ENCODE measurements at regions not wholly inside any gene's neighbourhood (a gene's known extent, or its start where the extent isn't known, plus 50 kb on each side); places are given as distances from the start of the nearest gene placed in this dataset.

DNA sequence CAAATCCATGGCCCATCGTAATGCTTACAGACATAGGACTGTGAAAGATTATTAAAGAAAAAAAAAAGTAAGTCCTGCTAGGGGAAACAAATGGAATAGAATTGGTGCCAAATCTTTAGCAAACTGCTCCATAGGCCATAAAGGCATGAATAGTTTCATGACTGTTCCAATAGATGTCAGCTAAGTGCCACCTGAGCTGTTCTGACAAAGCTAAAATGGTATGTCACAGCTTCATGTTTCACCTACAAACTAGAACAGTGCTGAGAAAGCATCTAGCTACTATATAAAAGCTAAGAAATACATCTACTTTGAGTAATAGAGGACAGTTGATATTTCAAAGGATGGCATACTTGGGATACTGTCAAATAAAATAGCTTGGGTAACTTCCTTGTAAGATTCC, 771.6 kb upstream of the CA10 start:
- H3K4me2 ChIP-seq (ENCODE audit: insufficient read depth, low read length, poor library complexity, severe bottlenecking): no peak overlapping the region
- no peak overlapping the region for H4K91ac ChIP-seq (ENCODE audit: low read depth, low read length, poor library complexity)
- H2AFZ ChIP-seq (ENCODE audit: low read length): no peak overlapping the region
- H3K9me3 ChIP-seq (replicated peaks in 1 of 2; ENCODE audit: control insufficient read depth in 2 of 2, insufficient read depth in 1 of 2, low read depth in 1 of 2, low read length in 2 of 2): no peaks in the 10 kb centered on the region
- no peaks in the 10 kb centered on the region for H3K79me1 ChIP-seq (ENCODE audit: low read depth, low read length)
- no peak overlapping the region for H3K4me3 ChIP-seq (ENCODE audit: low read length in 2 of 2)
- H2BK15ac ChIP-seq (ENCODE audit: low read length): no peak overlapping the region
- no peak for DNase-seq (ENCODE audit: low spot score)
- no peak overlapping the region for H4K8ac ChIP-seq (ENCODE audit: low read depth, low read length)
- no peak overlapping the region for H3K9ac ChIP-seq (ENCODE audit: low read depth, low read length, poor library complexity)
- H3K4me1 ChIP-seq (ENCODE audit: control insufficient read depth in 2 of 2, insufficient read depth in 1 of 2, low read depth in 1 of 2, low read length in 2 of 2): no peaks in the 10 kb centered on the region
- no peak overlapping the region for H3K18ac ChIP-seq (ENCODE audit: low read length)
- no peak overlapping the region for H3K4ac ChIP-seq (ENCODE audit: low read length)
- H3K36me3 ChIP-seq (replicated peaks in 1 of 2; ENCODE audit: control insufficient read depth in 2 of 2, insufficient read depth in 2 of 2, low read length in 2 of 2): no peaks in the 10 kb centered on the region
- no peak overlapping the region for H2BK12ac ChIP-seq (ENCODE audit: low read length)
- no peak overlapping the region for H2BK5ac ChIP-seq (ENCODE audit: low read length)
- H3K23ac ChIP-seq (ENCODE audit: low read depth, low read length, poor library complexity): no peak overlapping the region
- H3K27ac ChIP-seq (replicated peaks; ENCODE audit: low read length): no peak overlapping the region
- no peaks in the 10 kb centered on the region for H3K27me3 ChIP-seq (ENCODE audit: control insufficient read depth in 3 of 3, insufficient read depth in 3 of 3, low read depth in 1 of 3, low read length in 3 of 3)
- no peak overlapping the region for H2AK5ac ChIP-seq (ENCODE audit: low read depth, low read length)
- H2BK120ac ChIP-seq (ENCODE audit: low read depth, low read length): no peak overlapping the region
- no peak overlapping the region for H3K14ac ChIP-seq (ENCODE audit: low read length)
- no CpG with 5 or more reads among the region's 1 CpG for WGBS, 2 donors (ENCODE audit: extremely low coverage in 2 of 2, insufficient read length in 2 of 2, insufficient replicate concordance in 1 of 2)

DNA sequence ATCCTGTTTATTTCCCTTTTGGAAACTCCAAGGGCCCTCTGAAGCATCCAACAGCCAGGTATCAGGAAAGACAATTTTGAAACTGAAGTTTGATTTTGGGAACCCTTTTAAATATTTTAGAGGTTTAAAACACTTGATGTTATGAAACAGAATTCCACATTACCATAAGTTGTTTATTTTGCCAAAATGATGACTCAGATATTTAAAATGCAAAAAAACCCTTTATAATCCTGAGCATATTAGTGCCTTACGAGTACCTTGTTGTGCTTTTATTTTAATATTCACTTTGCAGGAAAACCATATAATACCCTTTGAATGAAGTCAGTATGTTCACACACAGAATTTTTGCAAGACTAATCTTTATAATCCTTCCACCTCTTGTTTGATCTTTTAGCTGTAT, 765.1 kb upstream of the CA10 start:
- Histone ChIP-seq H3K4me3 (ENCODE audit: low read length in 2 of 2) (no peak overlapping the region), H3K9ac (ENCODE audit: low read depth, low read length, poor library complexity) (no peak overlapping the region), H3K4me1 (ENCODE audit: control insufficient read depth in 2 of 2, insufficient read depth in 1 of 2, low read depth in 1 of 2, low read length in 2 of 2) (no peaks in the 10 kb centered on the region), H2BK5ac (ENCODE audit: low read length) (no peak overlapping the region), H3K36me3 (replicated peaks in 1 of 2; ENCODE audit: control insufficient read depth in 2 of 2, insufficient read depth in 2 of 2, low read length in 2 of 2) (no peaks in the 10 kb centered on the region), H2BK120ac (ENCODE audit: low read depth, low read length) (no peak overlapping the region), H3K23ac (ENCODE audit: low read depth, low read length, poor library complexity) (no peak overlapping the region), H3K79me1 (ENCODE audit: low read depth, low read length) (no peaks in the 10 kb centered on the region), H3K27me3 (ENCODE audit: control insufficient read depth in 3 of 3, insufficient read depth in 3 of 3, low read depth in 1 of 3, low read length in 3 of 3) (no peaks in the 10 kb centered on the region), H2BK12ac (ENCODE audit: low read length) (no peak overlapping the region), H3K4ac (ENCODE audit: low read length) (no peak overlapping the region), H3K27ac (replicated peaks; ENCODE audit: low read length) (no peak overlapping the region), H2AK5ac (ENCODE audit: low read depth, low read length) (no peak overlapping the region), H2AFZ (ENCODE audit: low read length) (no peak overlapping the region), H3K4me2 (ENCODE audit: insufficient read depth, low read length, poor library complexity, severe bottlenecking) (no peak overlapping the region), H3K14ac (ENCODE audit: low read length) (no peak overlapping the region), H3K18ac (ENCODE audit: low read length) (no peak overlapping the region), H3K9me3 (replicated peaks in 1 of 2; ENCODE audit: control insufficient read depth in 2 of 2, insufficient read depth in 1 of 2, low read depth in 1 of 2, low read length in 2 of 2) (no peaks in the 10 kb centered on the region), H4K91ac (ENCODE audit: low read depth, low read length, poor library complexity) (no peak overlapping the region), H2BK15ac (ENCODE audit: low read length) (no peak overlapping the region), H4K8ac (ENCODE audit: low read depth, low read length) (no peak overlapping the region)
- no peak for DNase-seq (ENCODE audit: low spot score)
- no CpG with 5 or more reads among the region's 1 CpG for WGBS, 2 donors (ENCODE audit: extremely low coverage in 2 of 2, insufficient read length in 2 of 2, insufficient replicate concordance in 1 of 2)

DNA sequence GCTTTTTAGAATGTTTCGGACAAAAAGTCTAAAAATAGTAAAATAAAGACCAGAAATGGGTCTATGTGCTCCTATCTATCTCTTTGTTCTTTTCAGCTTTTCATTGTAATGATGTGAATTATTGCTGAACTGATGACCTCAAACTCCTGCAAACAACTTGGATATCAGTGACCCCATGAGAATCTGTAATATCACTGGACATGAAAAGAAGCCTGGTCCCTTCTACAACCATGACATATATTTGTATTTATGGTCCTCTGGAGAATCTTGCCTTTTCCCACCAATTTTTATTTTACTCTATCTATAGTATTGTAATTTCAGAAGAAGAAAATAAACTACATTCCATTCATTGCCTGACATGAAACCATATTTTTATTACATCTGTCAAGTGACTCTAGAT, 740.7 kb upstream of the CA10 start:
- no peak overlapping the region for H3K9ac ChIP-seq (ENCODE audit: low read depth, low read length, poor library complexity)
- no peak overlapping the region for H2BK120ac ChIP-seq (ENCODE audit: low read depth, low read length)
- no peak overlapping the region for H3K4me2 ChIP-seq (ENCODE audit: insufficient read depth, low read length, poor library complexity, severe bottlenecking)
- H3K79me1 ChIP-seq (ENCODE audit: low read depth, low read length): no peaks in the 10 kb centered on the region
- H2BK12ac ChIP-seq (ENCODE audit: low read length): no peak overlapping the region
- H3K18ac ChIP-seq (ENCODE audit: low read length): no peak overlapping the region
- no peak overlapping the region for H2AFZ ChIP-seq (ENCODE audit: low read length)
- no peak overlapping the region for H2AK5ac ChIP-seq (ENCODE audit: low read depth, low read length)
- H4K8ac ChIP-seq (ENCODE audit: low read depth, low read length): no peak overlapping the region
- no CpG with 5 or more reads among the region's 1 CpG for WGBS, 2 donors (ENCODE audit: extremely low coverage in 2 of 2, insufficient read length in 2 of 2, insufficient replicate concordance in 1 of 2)
- no peaks in the 10 kb centered on the region for H3K27me3 ChIP-seq (ENCODE audit: control insufficient read depth in 3 of 3, insufficient read depth in 3 of 3, low read depth in 1 of 3, low read length in 3 of 3)
- H3K23ac ChIP-seq (ENCODE audit: low read depth, low read length, poor library complexity): no peak overlapping the region
- no peak overlapping the region for H3K27ac ChIP-seq (replicated peaks; ENCODE audit: low read length)
- H3K4me3 ChIP-seq (ENCODE audit: low read length in 2 of 2): no peak overlapping the region
- H4K91ac ChIP-seq (ENCODE audit: low read depth, low read length, poor library complexity): no peak overlapping the region
- no peaks in the 10 kb centered on the region for H3K36me3 ChIP-seq (replicated peaks in 1 of 2; ENCODE audit: control insufficient read depth in 2 of 2, insufficient read depth in 2 of 2, low read length in 2 of 2)
- H3K4me1 ChIP-seq (ENCODE audit: control insufficient read depth in 2 of 2, insufficient read depth in 1 of 2, low read depth in 1 of 2, low read length in 2 of 2): no peaks in the 10 kb centered on the region
- no peak for DNase-seq (ENCODE audit: low spot score)
- H3K9me3 ChIP-seq (replicated peaks in 1 of 2; ENCODE audit: control insufficient read depth in 2 of 2, insufficient read depth in 1 of 2, low read depth in 1 of 2, low read length in 2 of 2): no peaks in the 10 kb centered on the region
- no peak overlapping the region for H3K14ac ChIP-seq (ENCODE audit: low read length)
- H3K4ac ChIP-seq (ENCODE audit: low read length): no peak overlapping the region
- no peak overlapping the region for H2BK15ac ChIP-seq (ENCODE audit: low read length)
- H2BK5ac ChIP-seq (ENCODE audit: low read length): no peak overlapping the region

DNA sequence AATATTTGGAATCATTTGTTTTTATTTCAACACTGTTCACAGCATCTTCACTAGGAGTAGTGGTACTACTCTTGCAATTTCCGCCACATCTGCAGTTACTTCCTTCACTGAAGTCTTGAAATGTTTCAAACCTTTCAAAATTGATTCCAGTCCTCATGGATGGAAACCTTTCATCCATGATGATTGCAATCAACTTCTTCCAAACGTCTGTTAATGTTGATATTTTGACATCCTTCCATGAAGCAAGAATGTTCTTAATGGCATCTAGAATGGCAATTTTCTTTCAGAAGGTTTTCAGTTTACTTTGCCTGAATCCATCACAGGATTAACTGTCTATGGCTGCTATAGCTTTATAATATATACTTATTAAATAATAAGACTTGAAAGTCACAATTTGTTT, 736.8 kb upstream of the CA10 start:
- no peak overlapping the region for H3K4ac ChIP-seq (ENCODE audit: low read length)
- H3K14ac ChIP-seq (ENCODE audit: low read length): no peak overlapping the region
- H2BK120ac ChIP-seq (ENCODE audit: low read depth, low read length): no peak overlapping the region
- no peaks in the 10 kb centered on the region for H3K79me1 ChIP-seq (ENCODE audit: low read depth, low read length)
- no CpG with 5 or more reads among the region's 2 CpGs for WGBS, 2 donors (ENCODE audit: extremely low coverage in 2 of 2, insufficient read length in 2 of 2, insufficient replicate concordance in 1 of 2)
- no peak overlapping the region for H2AFZ ChIP-seq (ENCODE audit: low read length)
- H4K91ac ChIP-seq (ENCODE audit: low read depth, low read length, poor library complexity): no peak overlapping the region
- no peaks in the 10 kb centered on the region for H3K4me1 ChIP-seq (ENCODE audit: control insufficient read depth in 2 of 2, insufficient read depth in 1 of 2, low read depth in 1 of 2, low read length in 2 of 2)
- no peak overlapping the region for H3K27ac ChIP-seq (replicated peaks; ENCODE audit: low read length)
- H3K9me3 ChIP-seq (replicated peaks in 1 of 2; ENCODE audit: control insufficient read depth in 2 of 2, insufficient read depth in 1 of 2, low read depth in 1 of 2, low read length in 2 of 2): no peaks in the 10 kb centered on the region
- no peaks in the 10 kb centered on the region for H3K27me3 ChIP-seq (ENCODE audit: control insufficient read depth in 3 of 3, insufficient read depth in 3 of 3, low read depth in 1 of 3, low read length in 3 of 3)
- H3K36me3 ChIP-seq (replicated peaks in 1 of 2; ENCODE audit: control insufficient read depth in 2 of 2, insufficient read depth in 2 of 2, low read length in 2 of 2): no peaks in the 10 kb centered on the region
- no peak for DNase-seq (ENCODE audit: low spot score)
- H4K8ac ChIP-seq (ENCODE audit: low read depth, low read length): no peak overlapping the region
- H3K4me2 ChIP-seq (ENCODE audit: insufficient read depth, low read length, poor library complexity, severe bottlenecking): no peak overlapping the region
- H3K18ac ChIP-seq (ENCODE audit: low read length): no peak overlapping the region
- H2AK5ac ChIP-seq (ENCODE audit: low read depth, low read length): no peak overlapping the region
- no peak overlapping the region for H3K4me3 ChIP-seq (ENCODE audit: low read length in 2 of 2)
- H2BK5ac ChIP-seq (ENCODE audit: low read length): no peak overlapping the region
- H3K9ac ChIP-seq (ENCODE audit: low read depth, low read length, poor library complexity): no peak overlapping the region
- no peak overlapping the region for H2BK15ac ChIP-seq (ENCODE audit: low read length)
- H2BK12ac ChIP-seq (ENCODE audit: low read length): no peak overlapping the region
- H3K23ac ChIP-seq (ENCODE audit: low read depth, low read length, poor library complexity): no peak overlapping the region
